Transverse colon (tissue), 4 donors: ENCODE measurements at regions not wholly inside any gene's neighbourhood (a gene's known extent, or its start where the extent isn't known, plus 50 kb on each side); places are given as distances from the start of the nearest gene placed in this dataset.
"Not testable (repeated sequence)": the region's sequence is repeated elsewhere in the genome, so short reads cannot be mapped to it uniquely, and the experiment has no call there.

Source experiments
- DNase-seq: peaks from one replicate; pipeline ENCODE4 v3.0.0-alpha.2; 2019
- H3K27ac ChIP-seq, 4 donors: fragments of 200-600 bp; sonication (generic); 2 replicates each; pipeline ENCODE4 v1.5.1; 2016 to 2018; ENCODE audit warnings: inconsistent platforms in 4 of 4
- H3K27me3 ChIP-seq: fragments of 200-600 bp; sonication (generic); 2 replicates; pipeline ENCODE4 v1.5.1; 2017; ENCODE audit warnings: inconsistent platforms
- H3K36me3 ChIP-seq, 4 donors: fragments of 200-600 bp; sonication (generic); 2 replicates each; pipeline ENCODE4 v1.5.1; 2017 to 2019; ENCODE audit warnings: inconsistent platforms in 4 of 4
- H3K4me1 ChIP-seq, 4 donors: fragments of 200-600 bp; sonication (generic); 2 replicates each; pipeline ENCODE4 v1.5.1; 2017 to 2020; ENCODE audit warnings: inconsistent platforms in 4 of 4
- H3K4me3 ChIP-seq, 4 donors: fragments of 200-600 bp; sonication (generic); 1 replicate in 1 of 4; 2 replicates in 3 of 4; pipeline versions ENCODE4 v1.5.1 to v1.6.1; 2017 to 2019; ENCODE audit warnings: inconsistent platforms in 4 of 4
- H3K9me3 ChIP-seq, 2 donors: fragments of 200-600 bp; sonication (generic); 2 replicates each; pipeline ENCODE4 v1.5.1; 2017 to 2019; ENCODE audit warnings: inconsistent platforms in 2 of 2
- CTCF ChIP-seq, 5 experiments: fragments of 200-600 bp in 3 of 5; fragments of 450-650 bp in 2 of 5; sonication (generic) in 3 of 5; IDR thresholded peaks; 1 replicate in 2 of 5; 2 replicates in 3 of 5; pipeline ENCODE4 v1.5.1; 2016 to 2017; ENCODE audit warnings: antibody characterized with exemption in 5 of 5, inconsistent platforms in 3 of 5, mild to moderate bottlenecking in 2 of 5, moderate library complexity in 1 of 5
- EP300 ChIP-seq: sonication (generic); formaldehyde crosslinking; IDR thresholded peaks from one replicate; pipeline ENCODE4 v1.6.1; 2017; ENCODE audit warnings: antibody characterized with exemption, low read depth
- POLR2A ChIP-seq: fragments of 450-650 bp; IDR thresholded peaks from one replicate; pipeline ENCODE4 v1.6.1; 2016; ENCODE audit warnings: antibody characterized with exemption, mild to moderate bottlenecking, moderate library complexity
- POLR2AphosphoS5 ChIP-seq, 3 donors: sonication (generic); formaldehyde crosslinking; IDR thresholded peaks; one replicate each; pipeline ENCODE4 v1.6.1; 2016; ENCODE audit warnings: antibody characterized with exemption in 3 of 3
- WGBS, 2 donors: methylation state at CpG; one replicate each; pipeline ENCODE4 v1.1.5; 2018; ENCODE audit warnings: low coverage in 1 of 2; 5-methylcytosine and 5-hydroxymethylcytosine counted together
- in situ Hi-C, 4 donors: fragments of 200-750 bp; cut with MboI; loops; one replicate each; pipeline versions ENCODE4 v1.15.0 to v1.15.1; 2017; ENCODE audit warnings: low sequenced_read_pairs in 3 of 4, low pct_ligation_motif_present in 1 of 4, low pct_unique_long_range_greater_than_20kb in 1 of 4
- intact Hi-C: fragments of 100-400 bp; cut with DNase I; formaldehyde crosslinking; loops from one replicate; pipeline ENCODE4 v1.15.1; 2023; ENCODE audit warnings: low total_unique reads

GRCh38 chr3:84680700-84681099 is 278.1 kb upstream of the CADM2 start:
- no peak for DNase-seq

GRCh38 chr3:84683493-84683892 is 275.3 kb upstream of the CADM2 start:
- no peaks in the 10 kb centered on the region for H3K4me1 ChIP-seq
- no peak overlapping the region for H3K4me3 ChIP-seq
- TF ChIP-seq CTCF (IDR thresholded peaks at IDR 0.05) (no peak), EP300 (no peak), POLR2AphosphoS5 (IDR thresholded peaks at IDR 0.05) (no peak), POLR2A (no peak)
- no peaks in the 10 kb centered on the region for H3K9me3 ChIP-seq
- 23 to 31% methylated on average over 2 of the region's 2 CpGs for WGBS, 2 donors
- in situ Hi-C loops = no loop called here
- H3K36me3 ChIP-seq = no peaks in the 10 kb centered on the region
- no peak overlapping the region for H3K27ac ChIP-seq
- intact Hi-C loops = no loop called here
- no peaks in the 10 kb centered on the region for H3K27me3 ChIP-seq
- DNase-seq = no peak

More at GRCh38 chr3:84680700-84681099, 278.1 kb upstream of the CADM2 start:
- Histone ChIP-seq H3K4me1 (no peaks in the 10 kb centered on the region), H3K4me3 (no peak overlapping the region), H3K27me3 (no peaks in the 10 kb centered on the region), H3K9me3 (no peaks in the 10 kb centered on the region), H3K36me3 (no peaks in the 10 kb centered on the region), H3K27ac (no peak overlapping the region)
- intact Hi-C loops = no loop called here
- in situ Hi-C loops = no loop called here
- TF ChIP-seq EP300 = no peak
- no peak for TF ChIP-seq POLR2A
- no peak for TF ChIP-seq POLR2AphosphoS5 (IDR thresholded peaks at IDR 0.05)
- TF ChIP-seq CTCF (IDR thresholded peaks at IDR 0.05) = no peak

- H3K4me3 ChIP-seq = no peak overlapping the region
- H3K27ac ChIP-seq = no peak overlapping the region
- no peaks in the 10 kb centered on the region for H3K36me3 ChIP-seq
- in situ Hi-C loops = no loop called here
- H3K4me1 ChIP-seq = no peaks in the 10 kb centered on the region
- no peaks in the 10 kb centered on the region for H3K9me3 ChIP-seq
- TF ChIP-seq POLR2A (no peak), POLR2AphosphoS5 (IDR thresholded peaks at IDR 0.05) (no peak), CTCF (IDR thresholded peaks at IDR 0.05) (no peak), EP300 (no peak)
- H3K27me3 ChIP-seq = no peaks in the 10 kb centered on the region
- no peak for DNase-seq
- 78 to 95% methylated on average over 3 of the region's 3 CpGs for WGBS, 2 donors
- intact Hi-C loops = no loop called here
Observed at GRCh38 chr3:84685467-84685866, 273.3 kb upstream of the CADM2 start.

DNA sequence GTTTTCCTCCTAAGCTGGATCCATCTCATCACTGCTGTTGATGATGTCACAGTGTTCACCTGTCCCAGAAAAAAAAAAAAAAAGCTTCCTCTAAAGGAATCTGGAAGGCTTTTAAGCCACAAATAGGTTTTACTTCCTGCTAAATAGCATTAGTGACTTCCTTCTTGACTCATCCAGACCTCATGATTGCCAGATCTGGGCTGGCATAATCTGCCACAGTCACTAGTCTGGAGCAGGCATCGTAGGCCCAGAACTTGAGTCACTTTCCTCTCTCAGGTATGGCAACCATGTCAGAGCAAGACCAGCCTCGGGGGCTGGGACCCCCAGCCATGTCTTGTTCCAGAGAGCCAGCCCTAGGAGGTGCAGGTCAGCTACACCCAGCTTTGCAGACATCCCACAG is 266.5 kb upstream of the CADM2 start:
- DNase-seq = no peak

GRCh38 chr3:84710288-84710687 is 248.5 kb upstream of the CADM2 start:
- H3K36me3 ChIP-seq, H3K4me1 ChIP-seq, in situ Hi-C loops, DNase-seq, H3K4me3 ChIP-seq, H3K27me3 ChIP-seq, H3K27ac ChIP-seq, intact Hi-C loops, H3K9me3 ChIP-seq: not testable (repeated sequence)
- 43 to 64% methylated on average over 1 of the region's 1 CpG for WGBS, 2 donors

More for the DNA sequence above, 266.5 kb upstream of the CADM2 start:
- Histone ChIP-seq H3K27ac (no peak overlapping the region), H3K9me3 (no peaks in the 10 kb centered on the region), H3K4me1 (no peaks in the 10 kb centered on the region), H3K4me3 (no peak overlapping the region), H3K27me3 (no peaks in the 10 kb centered on the region), H3K36me3 (no peaks in the 10 kb centered on the region)
- intact Hi-C loops (no loop called here), in situ Hi-C loops (no loop called here)
- 44% methylated on average over 2 of the region's 2 CpGs; no CpG with 5 or more reads in 1 of the 2 donors for whole genome bisulfite sequencing, 2 donors
- TF ChIP-seq CTCF (IDR thresholded peaks at IDR 0.05) (no peak), EP300 (no peak), POLR2AphosphoS5 (IDR thresholded peaks at IDR 0.05) (no peak), POLR2A (no peak)
